SH-SY5Y (cell line): ENCODE measurements at regions not wholly inside any gene's neighbourhood (a gene's known extent, or its start where the extent isn't known, plus 50 kb on each side); places are given as distances from the start of the nearest gene placed in this dataset.

Source experiments
- GATA2 ChIP-seq: IDR thresholded peaks from 2 replicates; pipeline ENCODE4 v1.6.1; 2011; ENCODE audit warnings: mild to moderate bottlenecking, low read depth, low read length
- GATA3 ChIP-seq: IDR thresholded peaks from 2 replicates; pipeline ENCODE4 v1.6.1; 2011; ENCODE audit warnings: low read depth, mild to moderate bottlenecking, low read length, moderate library complexity

- no peak for TF ChIP-seq GATA3
- TF ChIP-seq GATA2 = no peak
Observed at GRCh38 chr4:124933521-124933920, 221.0 kb upstream of the ANKRD50 start.

DNA sequence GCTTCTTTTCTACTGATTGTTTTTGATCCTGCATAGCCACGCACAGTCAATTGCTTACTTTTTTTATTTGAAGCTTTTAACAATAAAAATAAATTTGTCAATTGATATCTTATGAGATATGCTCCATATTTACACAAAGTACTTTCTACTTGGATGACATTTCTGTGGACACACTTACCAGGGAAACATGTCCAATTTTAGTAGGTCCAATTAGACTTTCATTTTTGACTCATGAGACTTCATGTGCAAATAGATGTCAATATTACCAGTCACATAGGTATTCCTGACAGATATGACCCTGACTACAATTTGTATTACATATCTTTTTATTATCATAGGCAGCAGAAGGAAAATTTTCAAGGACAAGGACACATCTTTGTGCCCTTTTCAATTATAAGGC, 219.9 kb upstream of the ANKRD50 start:
- TF ChIP-seq GATA2 (no peak), GATA3 (no peak)

DNA sequence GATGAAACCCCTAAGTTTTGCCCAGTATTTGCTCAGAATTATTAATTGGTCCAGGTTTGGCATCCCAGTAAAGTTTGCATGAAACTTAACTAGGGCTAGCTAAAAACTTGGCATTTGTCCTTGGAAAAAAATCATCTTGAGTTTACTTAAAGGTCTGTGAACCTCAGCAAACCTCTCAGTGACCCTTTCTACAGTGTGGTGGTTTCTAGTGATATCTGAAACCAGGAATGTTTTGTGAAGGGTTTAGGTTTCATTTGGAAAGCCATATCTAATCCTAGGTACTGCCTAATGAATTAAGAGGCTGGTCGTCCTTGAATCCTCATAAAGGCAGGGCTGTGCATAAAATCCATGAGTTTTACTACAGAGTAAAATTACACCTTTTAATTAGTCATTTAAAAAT, 218.5 kb upstream of the ANKRD50 start:
- TF ChIP-seq GATA3 = no peak
- TF ChIP-seq GATA2 = no peak

DNA sequence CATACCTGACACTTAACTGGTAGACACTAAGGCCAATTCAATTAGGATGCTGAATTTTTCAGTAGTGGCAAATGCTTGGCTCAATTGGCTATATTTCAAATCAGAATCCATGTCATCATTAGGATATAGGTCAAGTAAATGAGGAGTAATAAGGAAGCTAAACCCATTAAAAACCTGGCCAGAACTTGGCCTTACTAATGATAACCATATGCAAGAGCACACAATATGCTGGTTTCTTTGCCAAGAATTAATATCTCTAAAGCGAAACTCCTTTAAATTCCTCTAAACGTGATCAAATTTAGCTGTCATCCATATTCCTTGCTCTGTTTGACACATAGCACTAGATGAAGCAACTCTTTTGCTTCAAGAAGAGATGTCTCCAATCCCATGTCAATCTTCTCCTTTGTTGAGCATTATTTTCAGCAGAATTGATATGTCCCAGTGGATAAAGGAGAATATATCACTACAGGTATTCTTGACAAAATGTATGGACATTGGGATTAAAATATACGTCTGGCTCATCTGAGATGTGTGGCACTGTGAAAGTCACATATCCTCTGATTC, 206.1 kb upstream of the ANKRD50 start:
- TF ChIP-seq GATA3 (no peak), GATA2 (no peak)

DNA sequence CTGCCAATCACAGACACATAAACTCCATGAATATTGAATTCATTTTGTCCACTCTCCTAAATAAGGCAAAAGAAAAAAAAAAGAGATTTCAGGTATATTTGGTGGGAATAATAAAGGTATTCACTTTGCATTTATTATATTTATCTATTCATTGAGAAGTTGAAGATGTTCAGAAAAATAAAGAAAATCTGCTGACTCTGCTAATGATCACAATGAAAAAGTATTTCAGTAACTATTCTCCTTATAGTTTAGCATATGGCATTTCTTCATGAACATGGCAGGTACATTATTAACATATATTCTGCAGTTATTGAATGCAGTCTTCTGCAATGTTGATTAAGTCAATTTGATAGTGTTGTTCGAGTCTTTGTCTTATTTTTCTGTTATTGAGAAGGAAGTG, 202.5 kb upstream of the ANKRD50 start:
- no peak for TF ChIP-seq GATA3
- TF ChIP-seq GATA2 = no peak

GRCh38 chr4:124913237-124913636, 200.7 kb upstream of the ANKRD50 start:
- TF ChIP-seq GATA2 (no peak; the same call in 1 of the 2 replicates), GATA3 (no peak)

- TF ChIP-seq GATA2 = no peak
- TF ChIP-seq GATA3 = no peak
Observed at GRCh38 chr4:124910327-124910726, 197.8 kb upstream of the ANKRD50 start.

- TF ChIP-seq GATA2 (no peak), GATA3 (no peak)
Observed at GRCh38 chr4:124907881-124908280, 195.3 kb upstream of the ANKRD50 start.

- TF ChIP-seq GATA3 (no peak), GATA2 (no peak)
Observed at GRCh38 chr4:124905441-124905840, 192.9 kb upstream of the ANKRD50 start.

DNA sequence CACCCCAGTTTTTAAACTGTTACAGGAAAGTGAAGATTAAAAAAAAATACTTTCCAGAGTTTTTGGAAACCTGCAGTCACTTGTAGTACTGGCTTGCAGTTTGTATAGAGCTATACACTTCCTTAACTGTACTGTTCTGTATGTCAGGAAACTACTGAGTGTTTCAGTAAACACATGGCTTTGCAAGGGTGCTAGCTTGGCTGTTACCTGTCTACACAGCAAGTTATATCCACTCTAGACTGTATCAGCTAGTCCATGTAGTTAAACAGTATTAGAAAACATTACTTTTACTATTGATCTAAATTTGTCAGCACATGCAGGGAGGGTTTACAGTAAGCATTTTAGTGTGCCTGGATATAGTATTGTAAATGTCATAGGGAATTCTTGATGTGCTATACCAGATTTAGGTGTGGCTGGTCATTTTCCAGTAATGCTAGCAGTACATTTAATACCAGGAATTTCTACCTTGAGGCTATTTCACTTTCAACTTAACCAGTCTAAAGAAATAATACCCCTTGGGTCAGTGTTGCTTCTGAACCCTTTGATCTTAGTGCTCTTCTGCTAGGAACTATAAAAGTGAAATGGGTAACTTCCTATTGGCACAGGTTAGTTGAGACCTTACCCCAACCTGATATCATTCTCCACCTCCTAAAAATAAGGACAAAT, 192.3 kb upstream of the ANKRD50 start:
- TF ChIP-seq GATA3 (no peak), GATA2 (no peak)

- TF ChIP-seq GATA3 = no peak
- no peak for TF ChIP-seq GATA2
Observed at GRCh38 chr4:124903995-124904722, 191.6 kb upstream of the ANKRD50 start.

DNA sequence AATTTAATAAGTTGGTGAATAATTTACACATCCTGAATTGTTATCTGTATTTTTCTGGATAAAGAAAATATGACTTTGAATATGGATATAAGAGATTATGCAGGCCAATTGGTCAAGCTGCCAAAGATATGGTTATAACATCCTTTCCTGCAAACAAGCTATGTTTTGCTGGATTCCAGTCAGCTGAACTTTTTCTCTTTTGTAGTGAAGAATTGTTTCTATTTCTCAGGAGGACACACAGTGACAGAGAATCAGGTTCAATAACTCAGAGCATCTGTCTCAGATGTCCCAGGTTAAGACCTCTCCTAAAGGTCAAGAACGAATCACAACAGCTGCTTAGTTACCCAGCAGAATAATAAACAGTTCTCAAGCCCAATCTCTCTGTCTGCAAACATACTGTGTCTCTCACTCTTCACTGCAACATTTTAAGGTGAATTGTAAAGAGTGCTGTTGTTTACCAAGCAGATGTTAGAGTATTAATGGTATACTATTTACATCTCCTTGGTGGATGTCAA, 189.5 kb upstream of the ANKRD50 start:
- TF ChIP-seq GATA3 = no peak
- TF ChIP-seq GATA2 = no peak

- TF ChIP-seq GATA3 = no peak
- no peak for TF ChIP-seq GATA2
Observed at GRCh38 chr4:124899997-124900396, 187.5 kb upstream of the ANKRD50 start.

DNA sequence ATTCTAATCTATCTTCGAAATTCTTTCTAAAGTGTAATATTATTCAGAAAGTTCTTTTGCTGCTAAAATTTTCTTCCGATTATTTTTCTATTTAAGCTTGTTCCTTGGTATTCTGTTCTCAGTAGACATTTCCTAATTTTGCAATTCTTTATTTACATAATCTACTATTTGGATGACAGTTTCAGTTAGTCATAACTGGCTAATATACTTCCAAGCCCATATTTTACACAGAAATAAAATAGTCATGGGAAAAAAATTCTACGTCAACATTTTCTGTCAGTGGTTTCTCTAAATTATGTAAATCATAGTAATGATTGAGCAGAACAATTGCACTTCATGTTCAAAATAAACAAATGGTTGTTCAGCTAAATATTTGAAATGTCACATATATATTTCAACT, 178.0 kb upstream of the ANKRD50 start:
- TF ChIP-seq GATA3 = no peak
- TF ChIP-seq GATA2 = no peak

GRCh38 chr4:124887739-124888138, 175.2 kb upstream of the ANKRD50 start:
- TF ChIP-seq GATA3 (peak; percentile 52; the same call in 1 of the 2 replicates), GATA2 (no peak)

GRCh38 chr4:124884316-124884715, 171.8 kb upstream of the ANKRD50 start:
- TF ChIP-seq GATA3 (no peak), GATA2 (no peak)
